Prostate gland (tissue), 2 donors: ENCODE measurements at regions not wholly inside any gene's neighbourhood (a gene's known extent, or its start where the extent isn't known, plus 50 kb on each side); places are given as distances from the start of the nearest gene placed in this dataset.
"Not testable (repeated sequence)": the region's sequence is repeated elsewhere in the genome, so short reads cannot be mapped to it uniquely, and the experiment has no call there.

ENCODE experiments used
- POLR2A ChIP-seq: fragments of 450-650 bp; IDR thresholded peaks from one replicate; pipeline ENCODE4 v1.6.1; 2016; ENCODE audit warnings: antibody characterized with exemption, mild to moderate bottlenecking
- TF ChIP-seq, protein P1 (sequence below), 4 experiments: fragments of 200-600 bp in 2 of 4; fragments of 450-650 bp in 2 of 4; sonication (generic) in 2 of 4; IDR thresholded peaks; 1 replicate in 3 of 4; 2 replicates in 1 of 4; pipeline ENCODE4 v1.5.1; 2016 to 2019; ENCODE audit warnings: antibody characterized with exemption in 4 of 4, mild to moderate bottlenecking in 2 of 4, moderate library complexity in 2 of 4

DNA sequence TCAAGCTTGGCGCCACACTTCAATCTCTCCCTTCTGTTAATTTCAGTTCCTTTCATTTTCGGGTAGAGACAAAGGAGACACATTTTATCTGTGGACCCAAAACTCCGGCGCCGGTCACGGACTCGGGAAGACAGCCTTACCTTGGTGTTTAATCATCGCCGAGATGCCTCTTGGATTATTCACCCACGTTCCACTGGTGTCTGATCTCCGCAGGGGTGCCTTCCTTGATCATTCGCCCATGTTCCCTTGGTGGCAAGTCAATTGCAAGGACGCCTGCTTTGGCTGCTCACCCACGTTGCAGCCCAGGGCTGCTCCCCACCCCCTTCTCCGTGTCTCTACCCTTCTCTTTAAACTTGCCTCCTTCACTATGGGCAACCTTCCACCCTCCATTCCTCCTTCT, 830.6 kb downstream of the LTN1 start:
- TF ChIP-seq, protein P1, sequence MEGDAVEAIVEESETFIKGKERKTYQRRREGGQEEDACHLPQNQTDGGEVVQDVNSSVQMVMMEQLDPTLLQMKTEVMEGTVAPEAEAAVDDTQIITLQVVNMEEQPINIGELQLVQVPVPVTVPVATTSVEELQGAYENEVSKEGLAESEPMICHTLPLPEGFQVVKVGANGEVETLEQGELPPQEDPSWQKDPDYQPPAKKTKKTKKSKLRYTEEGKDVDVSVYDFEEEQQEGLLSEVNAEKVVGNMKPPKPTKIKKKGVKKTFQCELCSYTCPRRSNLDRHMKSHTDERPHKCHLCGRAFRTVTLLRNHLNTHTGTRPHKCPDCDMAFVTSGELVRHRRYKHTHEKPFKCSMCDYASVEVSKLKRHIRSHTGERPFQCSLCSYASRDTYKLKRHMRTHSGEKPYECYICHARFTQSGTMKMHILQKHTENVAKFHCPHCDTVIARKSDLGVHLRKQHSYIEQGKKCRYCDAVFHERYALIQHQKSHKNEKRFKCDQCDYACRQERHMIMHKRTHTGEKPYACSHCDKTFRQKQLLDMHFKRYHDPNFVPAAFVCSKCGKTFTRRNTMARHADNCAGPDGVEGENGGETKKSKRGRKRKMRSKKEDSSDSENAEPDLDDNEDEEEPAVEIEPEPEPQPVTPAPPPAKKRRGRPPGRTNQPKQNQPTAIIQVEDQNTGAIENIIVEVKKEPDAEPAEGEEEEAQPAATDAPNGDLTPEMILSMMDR (IDR thresholded peaks at IDR 0.05), result not testable (repeated sequence)
- TF ChIP-seq POLR2A, result not testable (repeated sequence)
